HEK293T (cell line): ENCODE measurements at regions not wholly inside any gene's neighbourhood (a gene's known extent, or its start where the extent isn't known, plus 50 kb on each side); places are given as distances from the start of the nearest gene placed in this dataset.

ENCODE experiments used
- CTCF ChIA-PET: fragments of 350-600 bp; formaldehyde crosslinking; extraction: SDS; loops from one replicate; lab custom pipeline; 2021; ENCODE audit warnings: antibody characterized with exemption, inconsistent platforms; lab: Yijun Ruan, JAX
- POLR2A ChIA-PET: fragments of 350-600 bp; formaldehyde crosslinking; extraction: SDS; loops from one replicate; lab custom pipeline; 2020; ENCODE audit warnings: antibody characterized with exemption, inconsistent platforms; lab: Yijun Ruan, JAX
- DNase-seq: peaks from one replicate; pipeline ENCODE4 v3.0.0; 2012; ENCODE audit warnings: mixed read lengths; ENCODE audit errors: extremely low spot score
- ARNT ChIP-seq: fragments of 450-650 bp; IDR thresholded peaks from 2 replicates; pipeline ENCODE4 v1.6.1; 2017; ENCODE audit warnings: mild to moderate bottlenecking
- BHLHE40 ChIP-seq: fragments of 450-650 bp; IDR thresholded peaks from 2 replicates; pipeline ENCODE4 v1.6.1; 2016; ENCODE audit warnings: mild to moderate bottlenecking, moderate library complexity, borderline replicate concordance
- CTBP1 ChIP-seq: fragments of 450-650 bp; IDR thresholded peaks from 2 replicates; pipeline ENCODE4 v1.6.1; 2016; ENCODE audit warnings: borderline replicate concordance
- ELF4 ChIP-seq: fragments of 450-650 bp; IDR thresholded peaks from 2 replicates; pipeline ENCODE4 v1.6.1; 2017; ENCODE audit warnings: antibody characterized with exemption
- FOXA1 ChIP-seq: fragments of 450-650 bp; IDR thresholded peaks from 2 replicates; pipeline ENCODE4 v1.6.1; 2016; ENCODE audit warnings: mild to moderate bottlenecking
- FOXK2 ChIP-seq: fragments of 450-650 bp; IDR thresholded peaks from 2 replicates; pipeline ENCODE4 v1.6.1; 2016; ENCODE audit warnings: mild to moderate bottlenecking
- FOXM1 ChIP-seq: fragments of 450-650 bp; IDR thresholded peaks from 2 replicates; pipeline ENCODE4 v1.6.1; 2017; ENCODE audit warnings: mild to moderate bottlenecking, borderline replicate concordance
- HDGF ChIP-seq: fragments of 450-650 bp; IDR thresholded peaks from 2 replicates; pipeline ENCODE4 v1.6.1; 2017; ENCODE audit warnings: antibody characterized with exemption, borderline replicate concordance
- L3MBTL2 ChIP-seq: fragments of 450-650 bp; conservative IDR thresholded peaks from 2 replicates; pipeline ENCODE4 v1.6.1; 2016; ENCODE audit warnings: mild to moderate bottlenecking
- LEF1 ChIP-seq: fragments of 450-650 bp; IDR thresholded peaks from 2 replicates; pipeline ENCODE4 v1.6.1; 2017; ENCODE audit warnings: mild to moderate bottlenecking, borderline replicate concordance
- NFRKB ChIP-seq: fragments of 450-650 bp; IDR thresholded peaks from 2 replicates; pipeline ENCODE4 v1.6.1; 2016; ENCODE audit warnings: mild to moderate bottlenecking, moderate library complexity
- PKNOX1 ChIP-seq: fragments of 450-650 bp; IDR thresholded peaks from 2 replicates; pipeline ENCODE4 v1.6.1; 2016
- SP1 ChIP-seq: fragments of 450-650 bp; IDR thresholded peaks from 2 replicates; pipeline ENCODE4 v1.6.1; 2017
- SUZ12 ChIP-seq: fragments of 450-650 bp; IDR thresholded peaks from 2 replicates; pipeline ENCODE4 v1.6.1; 2016; ENCODE audit warnings: mild to moderate bottlenecking
- TARDBP ChIP-seq: fragments of 450-650 bp; IDR thresholded peaks from 2 replicates; pipeline ENCODE4 v1.6.1; 2016
- ZNF384 ChIP-seq: fragments of 450-650 bp; IDR thresholded peaks from 2 replicates; pipeline ENCODE4 v1.6.1; 2016

- ChIA-PET POLR2A (no interaction called here), CTCF (no interaction called here)
- no peak for DNase-seq
- TF ChIP-seq ARNT (no peak), L3MBTL2 (no peak), LEF1 (no peak), ELF4 (no peak), FOXM1 (no peak), FOXK2 (no peak), BHLHE40 (no peak), SUZ12 (no peak), FOXA1 (no peak), TARDBP (no peak), SP1 (no peak), HDGF (no peak), NFRKB (no peak), PKNOX1 (no peak), CTBP1 (no peak), ZNF384 (no peak)
These were observed 471.3 kb downstream of the OMA1 start for GRCh38 chr1:58075188-58075578.

GRCh38 chr1:58072450-58072849 is 474.1 kb downstream of the OMA1 start:
- no peak for TF ChIP-seq BHLHE40
- TF ChIP-seq ZNF384 = no peak
- TF ChIP-seq CTBP1 = no peak
- TF ChIP-seq SUZ12 = no peak
- no peak for TF ChIP-seq L3MBTL2
- TF ChIP-seq PKNOX1 = no peak
- TF ChIP-seq FOXK2 = no peak
- TF ChIP-seq TARDBP = no peak
- TF ChIP-seq ELF4 = no peak
- no peak for TF ChIP-seq NFRKB
- no peak for TF ChIP-seq SP1
- no peak for TF ChIP-seq FOXM1
- no peak for TF ChIP-seq FOXA1
- no peak for TF ChIP-seq ARNT
- no peak for TF ChIP-seq HDGF
- no peak for TF ChIP-seq LEF1
- ChIA-PET POLR2A (no interaction called here), CTCF (no interaction called here)
- no peak for DNase-seq

GRCh38 chr1:58067082-58067481 is 479.4 kb downstream of the OMA1 start:
- POLR2A ChIA-PET = no interaction called here
- CTCF ChIA-PET = no interaction called here
- DNase-seq = no peak
- TF ChIP-seq FOXA1 (no peak), LEF1 (no peak), ARNT (no peak), ZNF384 (no peak), CTBP1 (no peak), NFRKB (no peak), TARDBP (no peak), HDGF (no peak), FOXK2 (no peak), SP1 (no peak), PKNOX1 (no peak), BHLHE40 (no peak), FOXM1 (no peak), ELF4 (no peak), SUZ12 (no peak), L3MBTL2 (no peak)

GRCh38 chr1:58065520-58065919 is 481.0 kb downstream of the OMA1 start:
- ChIA-PET POLR2A (no interaction called here), CTCF (no interaction called here)
- peak; percentile 28 for DNase-seq

GRCh38 chr1:58064166-58064565 is 482.4 kb downstream of the OMA1 start:
- DNase-seq = no peak
- POLR2A ChIA-PET = no interaction called here
- TF ChIP-seq BHLHE40 (no peak), SUZ12 (no peak), FOXA1 (no peak), LEF1 (no peak), L3MBTL2 (no peak), HDGF (no peak), CTBP1 (no peak), SP1 (no peak), ARNT (no peak), FOXM1 (no peak), ZNF384 (no peak), FOXK2 (no peak), ELF4 (no peak), NFRKB (no peak), PKNOX1 (no peak), TARDBP (no peak)
- CTCF ChIA-PET = no interaction called here

More at GRCh38 chr1:58065520-58065919, 481.0 kb downstream of the OMA1 start:
- no peak for TF ChIP-seq ZNF384
- TF ChIP-seq BHLHE40 = no peak
- TF ChIP-seq HDGF = no peak
- TF ChIP-seq PKNOX1 = no peak
- TF ChIP-seq SUZ12 = no peak
- no peak for TF ChIP-seq CTBP1
- TF ChIP-seq L3MBTL2 = no peak
- no peak for TF ChIP-seq FOXM1
- TF ChIP-seq ELF4 = no peak
- TF ChIP-seq SP1 = no peak
- no peak for TF ChIP-seq LEF1
